Heart left ventricle (tissue), 13 donors: ENCODE measurements at regions not wholly inside any gene's neighbourhood (a gene's known extent, or its start where the extent isn't known, plus 50 kb on each side); places are given as distances from the start of the nearest gene placed in this dataset.

ENCODE experiments used
- POLR2A ChIP-seq, 2 donors: fragments of 450-650 bp; IDR thresholded peaks; one replicate each; pipeline ENCODE4 v1.6.1; 2017; ENCODE audit warnings: antibody characterized with exemption in 2 of 2, mild to moderate bottlenecking in 2 of 2, moderate library complexity in 2 of 2
- TF ChIP-seq, protein P1 (sequence below), 12 donors: fragments of 200-600 bp; sonication (generic) in 4 of 12; IDR thresholded peaks; one replicate each; pipeline versions ENCODE4 v1.5.0 to v1.8.0; 2018 to 2022; ENCODE audit warnings: antibody characterized with exemption in 12 of 12, mild to moderate bottlenecking in 5 of 12
- donor health status: ischemic (EF 13 %, LVEDD 7.1; RV severe dilation, severe dysfunction).
- donor health status: DM: no; HTN: yes; CAD: no.
- donor health status: DM: no; HTN: no; CAD: no.
- donor health status: ischemic (EF 25% LVEDD 6.9; RV normal size, moderate dysfunction).
- donor health status: ischemic (EF 25% LVEDD 5.7; RV mildly dilated, moderate dysfunction).
- donor health status: ischemic (EF 35%, LVEDD 5.7; RV mildly dilated, moderate dysfunction).
- donor health status: nonischemic (EF 11% LVEDD 7.7; RV severe dilation, severe dysfunction).
- donor health status: DM: yes; HTN: yes; CAD: no.
- donor health status: PGD.
- donor health status: ischemic (EF 29% LVEDD 5.4; RV normal size, mild dysfunction).
- donor health status: nonischemic (EF 23%, LVEDD 6.1; RV moderate dilation, normal function).

- TF ChIP-seq, protein P1, sequence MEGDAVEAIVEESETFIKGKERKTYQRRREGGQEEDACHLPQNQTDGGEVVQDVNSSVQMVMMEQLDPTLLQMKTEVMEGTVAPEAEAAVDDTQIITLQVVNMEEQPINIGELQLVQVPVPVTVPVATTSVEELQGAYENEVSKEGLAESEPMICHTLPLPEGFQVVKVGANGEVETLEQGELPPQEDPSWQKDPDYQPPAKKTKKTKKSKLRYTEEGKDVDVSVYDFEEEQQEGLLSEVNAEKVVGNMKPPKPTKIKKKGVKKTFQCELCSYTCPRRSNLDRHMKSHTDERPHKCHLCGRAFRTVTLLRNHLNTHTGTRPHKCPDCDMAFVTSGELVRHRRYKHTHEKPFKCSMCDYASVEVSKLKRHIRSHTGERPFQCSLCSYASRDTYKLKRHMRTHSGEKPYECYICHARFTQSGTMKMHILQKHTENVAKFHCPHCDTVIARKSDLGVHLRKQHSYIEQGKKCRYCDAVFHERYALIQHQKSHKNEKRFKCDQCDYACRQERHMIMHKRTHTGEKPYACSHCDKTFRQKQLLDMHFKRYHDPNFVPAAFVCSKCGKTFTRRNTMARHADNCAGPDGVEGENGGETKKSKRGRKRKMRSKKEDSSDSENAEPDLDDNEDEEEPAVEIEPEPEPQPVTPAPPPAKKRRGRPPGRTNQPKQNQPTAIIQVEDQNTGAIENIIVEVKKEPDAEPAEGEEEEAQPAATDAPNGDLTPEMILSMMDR (IDR thresholded peaks at IDR 0.05) = no peak
- no peak for TF ChIP-seq POLR2A (IDR thresholded peaks at IDR 0.05)
Observed at GRCh38 chr5:4197151-4197550, 601.5 kb downstream of the IRX1 start.
